Smooth muscle cell (in vitro differentiated cells): ENCODE measurements at regions not wholly inside any gene's neighbourhood (a gene's known extent, or its start where the extent isn't known, plus 50 kb on each side); places are given as distances from the start of the nearest gene placed in this dataset.
A peak's percentile ranks its signal among the peaks of the same experiment; 100 is the strongest.

Experiments used
- DNase-seq: peaks from one replicate; lab custom pipeline; 2025; ENCODE audit not compliant: unreplicated experiment; lab: John Stamatoyannopoulos, UW
- H2AFZ ChIP-seq: fragments of 200-600 bp; sonication (generic); 2 replicates; pipeline ENCODE4 v1.6.0; 2016; ENCODE audit warnings: antibody characterized with exemption, low read depth, mild to moderate bottlenecking
- H3F3A ChIP-seq: fragments of 200-600 bp; sonication (generic); 2 replicates; pipeline ENCODE4 v1.6.0; 2017; ENCODE audit warnings: antibody characterized with exemption, low read depth
- H3K27ac ChIP-seq: fragments of 200-600 bp; sonication (generic); 2 replicates; pipeline ENCODE4 v1.5.1; 2016; ENCODE audit warnings: low read depth, mild to moderate bottlenecking
- H3K27me3 ChIP-seq: fragments of 200-600 bp; sonication (generic); 2 replicates; pipeline ENCODE4 v1.6.1; 2016; ENCODE audit warnings: low read depth, mild to moderate bottlenecking
- H3K36me3 ChIP-seq: fragments of 200-600 bp; sonication (generic); 2 replicates; pipeline ENCODE4 v1.5.1; 2016; ENCODE audit warnings: low read depth
- H3K4me1 ChIP-seq: fragments of 200-600 bp; sonication (generic); 2 replicates; pipeline ENCODE4 v1.5.1; 2016; ENCODE audit warnings: low read depth
- H3K4me2 ChIP-seq: fragments of 200-600 bp; sonication (generic); 2 replicates; pipeline ENCODE4 v1.6.0; 2016; ENCODE audit warnings: mild to moderate bottlenecking
- H3K4me3 ChIP-seq: fragments of 200-600 bp; sonication (generic); 2 replicates; pipeline ENCODE4 v1.5.1; 2016; ENCODE audit warnings: mild to moderate bottlenecking
- H3K79me2 ChIP-seq: fragments of 200-600 bp; sonication (generic); 2 replicates; pipeline ENCODE4 v1.6.0; 2016; ENCODE audit warnings: low read depth, mild to moderate bottlenecking
- H3K9ac ChIP-seq: fragments of 200-600 bp; sonication (generic); 2 replicates; pipeline ENCODE4 v1.6.0; 2016; ENCODE audit warnings: low read depth
- H3K9me3 ChIP-seq: fragments of 200-600 bp; sonication (generic); replicated peaks from 2 replicates; pipeline ENCODE4 v1.5.1; 2016; ENCODE audit warnings: low read depth
- H4K20me1 ChIP-seq: fragments of 200-600 bp; sonication (generic); 2 replicates; pipeline ENCODE4 v1.6.0; 2016; ENCODE audit warnings: low read depth
- CTCF ChIP-seq: fragments of 200-600 bp; sonication (generic); IDR thresholded peaks from 2 replicates; pipeline ENCODE4 v1.5.1; 2017; ENCODE audit warnings: borderline replicate concordance, mild to moderate bottlenecking, antibody characterized with exemption; ENCODE audit not compliant: insufficient read depth, poor library complexity, severe bottlenecking
- WGBS: methylation state at CpG from one replicate; pipeline ENCODE4 v1.1.7; 2016; ENCODE audit warnings: low lambda C conversion rate; 5-methylcytosine and 5-hydroxymethylcytosine counted together

- Histone ChIP-seq H4K20me1 (no peaks in the 10 kb centered on the region), H3K9me3 (no peaks in the 10 kb centered on the region), H3K36me3 (no peaks in the 10 kb centered on the region), H3K79me2 (no peaks in the 10 kb centered on the region), H3K4me3 (no peak overlapping the region), H3F3A (no peaks in the 10 kb centered on the region), H3K4me1 (no peaks in the 10 kb centered on the region), H3K27ac (no peak overlapping the region), H2AFZ (peak overlapping the region; percentile 53), H3K4me2 (peak overlapping the region; percentile 49), H3K27me3 (no peaks in the 10 kb centered on the region), H3K9ac (no peak overlapping the region)
- TF ChIP-seq CTCF: peak; percentile 72
- 20% methylated on average over 7 of the region's 7 CpGs for WGBS
- DNase-seq: no peak
Measured at GRCh38 chr9:613771-614347, 227.6 kb upstream of the DMRT1 start.

GRCh38 chr9:614431-614830 is 227.1 kb upstream of the DMRT1 start:
- H3F3A ChIP-seq: no peaks in the 10 kb centered on the region
- no peak overlapping the region for H3K4me2 ChIP-seq
- no peak overlapping the region for H3K4me3 ChIP-seq
- TF ChIP-seq CTCF: no peak
- H3K4me1 ChIP-seq: no peaks in the 10 kb centered on the region
- H2AFZ ChIP-seq: no peak overlapping the region
- 60% methylated on average over 4 of the region's 4 CpGs for WGBS
- no peak overlapping the region for H3K9ac ChIP-seq
- H4K20me1 ChIP-seq: no peaks in the 10 kb centered on the region
- H3K9me3 ChIP-seq: no peaks in the 10 kb centered on the region
- no peaks in the 10 kb centered on the region for H3K36me3 ChIP-seq
- no peak overlapping the region for H3K27ac ChIP-seq
- no peaks in the 10 kb centered on the region for H3K79me2 ChIP-seq
- H3K27me3 ChIP-seq: no peaks in the 10 kb centered on the region
- no peak for DNase-seq

- no peaks in the 10 kb centered on the region for H3K36me3 ChIP-seq
- no peak for TF ChIP-seq CTCF
- 96% methylated on average over 3 of the region's 3 CpGs for WGBS
- H3K4me3 ChIP-seq: no peak overlapping the region
- no peaks in the 10 kb centered on the region for H3K27me3 ChIP-seq
- no peak overlapping the region for H3K27ac ChIP-seq
- H3K9me3 ChIP-seq: no peaks in the 10 kb centered on the region
- no peak overlapping the region for H3K9ac ChIP-seq
- no peaks in the 10 kb centered on the region for H3K79me2 ChIP-seq
- H3K4me2 ChIP-seq: no peak overlapping the region
- no peaks in the 10 kb centered on the region for H3F3A ChIP-seq
- no peaks in the 10 kb centered on the region for H4K20me1 ChIP-seq
- H2AFZ ChIP-seq: no peak overlapping the region
- DNase-seq: no peak
- H3K4me1 ChIP-seq: no peaks in the 10 kb centered on the region
Measured at GRCh38 chr9:615756-616155, 225.7 kb upstream of the DMRT1 start.

- Histone ChIP-seq H3K27me3 (no peaks in the 10 kb centered on the region), H3F3A (no peaks in the 10 kb centered on the region), H2AFZ (no peak overlapping the region), H3K4me2 (no peak overlapping the region), H3K9me3 (no peaks in the 10 kb centered on the region), H3K9ac (no peak overlapping the region), H3K36me3 (no peaks in the 10 kb centered on the region), H3K27ac (no peak overlapping the region), H4K20me1 (no peaks in the 10 kb centered on the region), H3K79me2 (no peaks in the 10 kb centered on the region), H3K4me1 (no peaks in the 10 kb centered on the region), H3K4me3 (no peak overlapping the region)
- DNase-seq: no peak
- 90% methylated on average over 4 of the region's 4 CpGs for WGBS
- TF ChIP-seq CTCF: no peak
Measured at GRCh38 chr9:616694-617093, 224.8 kb upstream of the DMRT1 start.
